ENCODE measurements at regions not wholly inside any gene's neighbourhood (a gene's known extent, or its start where the extent isn't known, plus 50 kb on each side); places are given as distances from the start of the nearest gene placed in this dataset.
"Not testable (repeated sequence)": the region's sequence is repeated elsewhere in the genome, so short reads cannot be mapped to it uniquely, and the experiment has no call there.

- no peak for DNase-seq (ENCODE audit: low read depth, low spot score)
- H3K27ac ChIP-seq, result no peak overlapping the region
Observed at GRCh38 chr2:129796225-129796624, 183.2 kb upstream of the RAB6C start.

GRCh38 chr2:129796801-129797488 lies 182.5 kb upstream of the RAB6C start:
- DNase-seq (ENCODE audit: low read depth, low spot score), result no peak
- no peak overlapping the region for H3K27ac ChIP-seq

GRCh38 chr2:129797489-129798300 lies 181.8 kb upstream of the RAB6C start:
- DNase-seq (ENCODE audit: low read depth, low spot score), result no peak
- no peak overlapping the region for H3K27ac ChIP-seq

GRCh38 chr2:129798301-129798581 lies 181.2 kb upstream of the RAB6C start:
- no peak overlapping the region for H3K27ac ChIP-seq
- DNase-seq (ENCODE audit: low read depth, low spot score), result no peak

GRCh38 chr2:129798626-129799025 lies 180.8 kb upstream of the RAB6C start:
- DNase-seq (ENCODE audit: low read depth, low spot score), result no peak
- H3K27ac ChIP-seq, result no peak overlapping the region

GRCh38 chr2:129799036-129799958 lies 180.2 kb upstream of the RAB6C start:
- H3K27ac ChIP-seq, result no peak overlapping the region
- no peak for DNase-seq (ENCODE audit: low read depth, low spot score)

- DNase-seq (ENCODE audit: low read depth, low spot score), result no peak
- no peak overlapping the region for H3K27ac ChIP-seq
Observed at GRCh38 chr2:129800285-129800684, 179.2 kb upstream of the RAB6C start.

- DNase-seq (ENCODE audit: low read depth, low spot score), result no peak
- no peak overlapping the region for H3K27ac ChIP-seq
Observed at GRCh38 chr2:129800686-129801085, 178.8 kb upstream of the RAB6C start.

GRCh38 chr2:129801575-129801974 lies 177.9 kb upstream of the RAB6C start:
- H3K27ac ChIP-seq, result no peak overlapping the region
- peak; percentile 27 for DNase-seq (ENCODE audit: low read depth, low spot score)

GRCh38 chr2:129802290-129802689 lies 177.2 kb upstream of the RAB6C start:
- no peak overlapping the region for H3K27ac ChIP-seq
- DNase-seq (ENCODE audit: low read depth, low spot score), result no peak

DNA sequence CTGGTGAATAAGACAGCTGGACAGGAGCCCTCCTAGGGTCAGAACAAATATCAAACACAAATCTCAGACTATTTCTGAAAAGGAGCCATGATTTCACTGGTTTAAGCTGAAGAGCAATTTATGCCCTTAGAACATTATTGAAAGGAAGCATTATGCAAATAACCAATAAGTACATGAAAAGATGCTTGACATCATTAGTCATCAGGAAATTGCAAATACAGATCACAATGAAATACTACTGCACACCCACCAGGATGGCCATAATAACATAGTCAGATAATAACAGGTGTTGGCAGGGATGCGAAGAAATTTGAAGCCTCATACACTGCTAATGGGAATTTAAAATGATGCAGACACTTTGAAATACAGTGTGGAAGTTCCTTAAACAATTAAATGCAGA lies 176.4 kb upstream of the RAB6C start:
- no peak overlapping the region for H3K27ac ChIP-seq
- DNase-seq (ENCODE audit: low read depth, low spot score), result no peak

- H3K27ac ChIP-seq, result no peak overlapping the region
Observed at GRCh38 chr2:129803871-129804270, 175.6 kb upstream of the RAB6C start.

GRCh38 chr2:129805899-129806298 lies 173.6 kb upstream of the RAB6C start:
- no peak overlapping the region for H3K27ac ChIP-seq
- no peak for DNase-seq (ENCODE audit: low read depth, low spot score)

More at GRCh38 chr2:129803871-129804270, 175.6 kb upstream of the RAB6C start:
- DNase-seq (ENCODE audit: low read depth, low spot score), result no peak

GRCh38 chr2:129806317-129806716 lies 173.1 kb upstream of the RAB6C start:
- no peak overlapping the region for H3K27ac ChIP-seq
- DNase-seq (ENCODE audit: low read depth, low spot score), result no peak

- DNase-seq (ENCODE audit: low read depth, low spot score), result no peak
- no peak overlapping the region for H3K27ac ChIP-seq
Observed at GRCh38 chr2:129806990-129807389, 172.5 kb upstream of the RAB6C start.

DNA sequence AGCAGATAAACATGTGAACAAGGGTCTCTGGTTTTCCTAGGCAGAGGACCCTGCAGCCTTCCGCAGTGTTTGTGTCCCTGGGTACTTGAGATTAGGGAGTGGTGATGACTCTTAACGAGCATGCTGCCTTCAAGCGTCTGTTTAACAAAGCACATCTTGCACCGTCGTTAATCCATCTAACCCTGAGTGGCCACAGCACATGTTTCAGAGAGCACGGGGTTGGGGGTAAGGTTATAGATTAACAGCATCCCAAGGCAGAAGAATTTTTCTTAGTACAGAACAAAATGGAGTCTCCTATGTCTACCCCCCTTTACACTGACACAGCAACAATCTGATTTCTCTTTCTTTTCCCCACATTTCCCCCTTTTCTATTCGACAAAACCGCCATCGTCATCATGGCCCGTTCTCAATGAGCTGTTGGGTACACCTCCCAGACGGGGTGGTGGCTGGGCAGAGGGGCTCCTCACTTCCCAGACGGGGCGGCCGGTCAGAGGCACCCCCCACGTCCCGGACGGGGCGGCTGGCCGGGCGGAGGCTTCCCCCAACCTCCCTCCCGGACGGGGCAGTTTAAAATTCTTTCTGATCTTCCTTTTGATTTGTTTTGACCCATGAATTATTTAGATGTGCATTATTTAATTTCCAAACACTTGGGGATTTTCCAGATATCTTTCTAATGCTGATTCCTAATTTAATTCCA lies 171.7 kb upstream of the RAB6C start:
- DNase-seq (ENCODE audit: low read depth, low spot score); H3K27ac ChIP-seq: not testable (repeated sequence)

- DNase-seq (ENCODE audit: low read depth, low spot score), result no peak
- no peak overlapping the region for H3K27ac ChIP-seq
Observed at GRCh38 chr2:129810521-129810920, 168.9 kb upstream of the RAB6C start.

DNA sequence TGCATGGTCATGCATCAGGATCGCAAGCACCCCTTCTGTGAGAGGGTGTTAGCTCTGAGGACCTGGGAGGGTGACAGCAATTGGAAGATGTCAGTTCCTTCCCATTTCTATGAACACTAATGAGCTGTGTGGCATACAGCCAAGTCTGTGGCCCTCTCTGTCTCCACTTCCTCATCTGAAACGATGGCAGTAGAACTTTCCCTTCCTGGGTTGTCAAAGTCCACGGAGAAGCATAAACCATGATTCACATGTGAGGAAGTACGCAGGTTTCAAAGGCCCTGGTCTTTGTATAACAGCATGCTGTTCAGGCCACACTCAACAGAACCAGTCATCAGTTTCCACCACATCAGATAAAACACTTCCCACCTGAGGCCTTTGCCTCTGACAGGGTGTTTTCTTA lies 167.4 kb upstream of the RAB6C start:
- no peak overlapping the region for H3K27ac ChIP-seq
- no peak for DNase-seq (ENCODE audit: low read depth, low spot score)

DNA sequence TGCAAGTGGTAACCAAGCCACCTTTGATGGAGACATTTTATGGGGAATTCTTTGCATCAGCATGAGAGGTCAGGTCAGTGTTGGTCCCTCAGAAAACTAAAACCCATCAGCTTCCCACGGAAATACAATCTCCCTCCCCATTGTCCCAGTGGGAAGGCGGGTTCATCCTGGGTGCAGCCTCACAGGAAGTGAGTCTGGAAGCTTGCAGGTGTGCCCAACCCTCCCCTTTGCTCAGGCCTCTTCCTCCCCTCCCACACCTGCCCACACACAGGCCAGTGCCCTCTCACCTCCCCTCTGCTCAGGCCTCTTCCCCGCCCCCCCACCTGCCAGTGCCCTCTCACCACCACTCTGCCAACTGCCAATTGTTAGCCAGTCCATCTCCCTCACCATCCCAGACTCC lies 166.8 kb upstream of the RAB6C start:
- no peak overlapping the region for H3K27ac ChIP-seq
- DNase-seq (ENCODE audit: low read depth, low spot score), result no peak

GRCh38 chr2:129813404-129813803 lies 166.1 kb upstream of the RAB6C start:
- no peak for DNase-seq (ENCODE audit: low read depth, low spot score)
- H3K27ac ChIP-seq, result no peak overlapping the region

All from epithelial cell of prostate (primary cell).